H1 (cell line): ENCODE measurements at regions not wholly inside any gene's neighbourhood (a gene's known extent, or its start where the extent isn't known, plus 50 kb on each side); places are given as distances from the start of the nearest gene placed in this dataset.
A peak's percentile ranks its signal among the peaks of the same experiment; 100 is the strongest.

Experiments
- CTCF ChIA-PET: fragments of 300-600 bp; sonication (Branson Sonifier 250); formaldehyde crosslinking; loops from one replicate; lab custom pipeline; 2021; ENCODE audit not compliant: partially characterized antibody; lab: Charles Lee
- POLR2A ChIA-PET: fragments of 300-600 bp; sonication (Branson Sonifier 250); formaldehyde crosslinking; loops from one replicate; lab custom pipeline; 2021; ENCODE audit warnings: inconsistent platforms; ENCODE audit not compliant: partially characterized antibody; lab: Charles Lee
- DNase-seq, 2 experiments: peaks; one replicate each; pipeline versions ENCODE4 v3.0.0 to v3.0.0-alpha.2; 2010 to 2022; ENCODE audit warnings: low spot score in 2 of 2, low read depth in 1 of 2, mixed read lengths in 1 of 2
- FAIRE-seq: peaks from 2 replicates; lab custom pipeline; 2011; peaks lifted over from hg19 to GRCh38; lab: Jason Lieb, UNC
- H2AFZ ChIP-seq: 2 replicates; pipeline ENCODE4 v1.8.1; 2012; ENCODE audit warnings: low read length, inconsistent platforms
- H2AK5ac ChIP-seq: 2 replicates; pipeline ENCODE4 v1.6.1; 2013; ENCODE audit warnings: low read depth, low read length
- H2BK120ac ChIP-seq: replicated peaks from 2 replicates; pipeline ENCODE3; 2013; ENCODE audit warnings: low read depth, low read length, inconsistent platforms
- H2BK12ac ChIP-seq: 2 replicates; pipeline ENCODE4 v1.6.1; 2013; ENCODE audit warnings: low read depth, low read length
- H2BK15ac ChIP-seq: 2 replicates; pipeline ENCODE4 v1.6.1; 2013; ENCODE audit warnings: low read length
- H2BK20ac ChIP-seq: 2 replicates; pipeline ENCODE4 v1.6.1; 2013; ENCODE audit warnings: low read length
- H2BK5ac ChIP-seq: 2 replicates; pipeline ENCODE4 v1.6.1; 2013; ENCODE audit warnings: low read depth, low read length
- H3K14ac ChIP-seq: 2 replicates; pipeline ENCODE4 v1.6.1; 2013; ENCODE audit warnings: inconsistent platforms; ENCODE audit not compliant: insufficient read length
- H3K18ac ChIP-seq: 2 replicates; pipeline ENCODE4 v1.6.1; 2013; ENCODE audit warnings: low read length; ENCODE audit errors: extremely low read depth
- H3K23ac ChIP-seq: 2 replicates; pipeline ENCODE4 v1.6.1; 2013; ENCODE audit warnings: inconsistent platforms; ENCODE audit not compliant: insufficient read length
- H3K23me2 ChIP-seq: 2 replicates; pipeline ENCODE4 v1.6.1; 2013; ENCODE audit warnings: low read depth, low read length
- H3K27ac ChIP-seq: 2 replicates; pipeline ENCODE4 v1.6.1; 2011; ENCODE audit warnings: low read depth, low read length, inconsistent platforms
- H3K27me3 ChIP-seq, 4 experiments: replicated peaks in 1 of 4; 1 replicate in 1 of 4; 2 replicates in 3 of 4; pipeline versions ENCODE4 v1.6.1 to v1.8.1; 2011 to 2013; ENCODE audit warnings: low read length in 3 of 4, mild to moderate bottlenecking in 3 of 4, inconsistent platforms in 2 of 4, mixed read lengths in 2 of 4, moderate library complexity in 1 of 4; ENCODE audit not compliant: control insufficient read depth in 3 of 4, insufficient read depth in 3 of 4; ENCODE audit errors: extremely low read depth in 1 of 4
- H3K36me3 ChIP-seq, 4 experiments: 2 replicates each; pipeline versions ENCODE4 v1.6.1 to v1.8.1; 2011 to 2013; ENCODE audit warnings: mild to moderate bottlenecking in 4 of 4, low read length in 3 of 4, moderate library complexity in 2 of 4, control low read depth in 1 of 4, inconsistent platforms in 1 of 4; ENCODE audit not compliant: insufficient read depth in 4 of 4, control insufficient read depth in 2 of 4
- H3K4ac ChIP-seq: replicated peaks from 2 replicates; pipeline ENCODE3; 2013; ENCODE audit warnings: low read length, low read depth, mixed read lengths, inconsistent platforms; ENCODE audit not compliant: insufficient read length
- H3K4me1 ChIP-seq, 4 experiments: replicated peaks in 1 of 4; 1 replicate in 1 of 4; 2 replicates in 3 of 4; pipeline versions ENCODE4 v1.6.1 to v1.8.1; 2011 to 2013; ENCODE audit warnings: low read length in 3 of 4, inconsistent platforms in 2 of 4, mixed read lengths in 1 of 4; ENCODE audit not compliant: insufficient read depth in 4 of 4, control insufficient read depth in 3 of 4
- H3K4me2 ChIP-seq, 2 experiments: 2 replicates each; pipeline versions ENCODE4 v1.6.1 to v1.8.1; 2011 to 2013; ENCODE audit warnings: low read depth in 2 of 2, low read length in 2 of 2, control low read depth in 1 of 2, inconsistent platforms in 1 of 2, mild to moderate bottlenecking in 1 of 2; ENCODE audit not compliant: insufficient read depth in 1 of 2
- H3K4me3 ChIP-seq, 4 experiments: fragments of 200-600, 300-600 bp in 1 of 4; sonication (generic), shearing (Covaris generic), sonication (Bioruptor Twin) in 1 of 4; 2 replicates each; pipeline versions ENCODE4 v1.5.1 to v1.8.1; 2011 to 2016; ENCODE audit warnings: low read length in 4 of 4, low read depth in 3 of 4, control low read depth in 2 of 4, inconsistent platforms in 2 of 4, mild to moderate bottlenecking in 2 of 4, mixed read lengths in 1 of 4, moderate library complexity in 1 of 4; ENCODE audit not compliant: insufficient read depth in 2 of 4; ENCODE audit errors: extremely low read depth in 1 of 4
- H3K56ac ChIP-seq: replicated peaks from 2 replicates; pipeline ENCODE3; 2013; ENCODE audit warnings: low read depth, mild to moderate bottlenecking, mixed read lengths, low read length, inconsistent platforms; ENCODE audit not compliant: insufficient read length
- H3K79me1 ChIP-seq: 2 replicates; pipeline ENCODE4 v1.6.1; 2013; ENCODE audit warnings: low read depth, low read length, control low read depth
- H3K79me2 ChIP-seq, 2 experiments: 2 replicates each; pipeline versions ENCODE4 v1.6.1 to v1.8.1; 2012 to 2013; ENCODE audit warnings: low read length in 2 of 2, mild to moderate bottlenecking in 2 of 2, inconsistent platforms in 1 of 2; ENCODE audit not compliant: insufficient read depth in 2 of 2, control insufficient read depth in 1 of 2
- H3K9ac ChIP-seq, 4 experiments: replicated peaks in 1 of 4; 1 replicate in 1 of 4; 2 replicates in 3 of 4; pipeline versions ENCODE4 v1.6.1 to v1.8.1; 2011 to 2013; ENCODE audit warnings: low read depth in 3 of 4, low read length in 3 of 4, control low read depth in 2 of 4, mild to moderate bottlenecking in 2 of 4, moderate library complexity in 2 of 4, inconsistent platforms in 1 of 4; ENCODE audit errors: extremely low read depth in 1 of 4
- H3K9me3 ChIP-seq, 2 experiments: 2 replicates each; pipeline versions ENCODE4 v1.6.1 to v1.8.1; 2012 to 2013; ENCODE audit warnings: mild to moderate bottlenecking in 2 of 2, moderate library complexity in 2 of 2, control low read depth in 1 of 2, inconsistent platforms in 1 of 2, low read depth in 1 of 2, low read length in 1 of 2, mixed read lengths in 1 of 2; ENCODE audit not compliant: insufficient read depth in 2 of 2
- H4K20me1 ChIP-seq, 2 experiments: replicated peaks in 1 of 2; 2 replicates each; pipeline versions ENCODE3 to v1.8.1; 2011 to 2013; ENCODE audit warnings: inconsistent platforms in 2 of 2, low read length in 2 of 2, mild to moderate bottlenecking in 1 of 2; ENCODE audit not compliant: insufficient read depth in 2 of 2, control insufficient read depth in 1 of 2
- H4K5ac ChIP-seq: 2 replicates; pipeline ENCODE4 v1.6.1; 2013; ENCODE audit warnings: low read length, low read depth, mixed read lengths, inconsistent platforms; ENCODE audit not compliant: insufficient read length
- H4K8ac ChIP-seq: 2 replicates; pipeline ENCODE4 v1.8.0; 2013; ENCODE audit warnings: mild to moderate bottlenecking, moderate library complexity, low read length, inconsistent platforms; ENCODE audit not compliant: insufficient read depth; ENCODE audit errors: extremely low read depth
- H4K91ac ChIP-seq: replicated peaks from 2 replicates; pipeline ENCODE3; 2013; ENCODE audit warnings: low read length, mixed read lengths, inconsistent platforms; ENCODE audit not compliant: insufficient read length
- ASH2L ChIP-seq: fragments of 200-600, 300-600 bp; sonication (generic); IDR thresholded peaks from one replicate; pipeline ENCODE4 v1.7.1; 2017; ENCODE audit warnings: low read length
- MAFK ChIP-seq: IDR thresholded peaks from 2 replicates; pipeline ENCODE4 v1.6.1; 2012; ENCODE audit warnings: low read depth, mild to moderate bottlenecking, improper control_type of control experiment, low read length
- RBBP5 ChIP-seq: IDR thresholded peaks from 2 replicates; pipeline ENCODE4 v1.7.1; 2012; ENCODE audit warnings: low read depth, mild to moderate bottlenecking, inconsistent platforms, low read length, moderate library complexity, borderline replicate concordance
- TCF12 ChIP-seq: IDR thresholded peaks from 2 replicates; pipeline ENCODE4 v1.6.1; 2011; ENCODE audit warnings: low read depth, mild to moderate bottlenecking, low read length
- WGBS, 2 experiments: shearing (Covaris generic) in 1 of 2; methylation state at CpG; one replicate each; pipeline versions ENCODE4 v1.1.6 to v1.1.7; 2013 to 2015; ENCODE audit warnings: low lambda C conversion rate in 2 of 2, mixed read lengths in 2 of 2, inconsistent platforms in 1 of 2, low coverage in 1 of 2, missing lambda C conversion rate in 1 of 2; ENCODE audit not compliant: insufficient replicate concordance in 2 of 2, insufficient coverage in 1 of 2, insufficient read length in 1 of 2; ENCODE audit errors: extremely low coverage in 1 of 2, missing lambda C conversion rate in 1 of 2; 5-methylcytosine and 5-hydroxymethylcytosine counted together

DNA sequence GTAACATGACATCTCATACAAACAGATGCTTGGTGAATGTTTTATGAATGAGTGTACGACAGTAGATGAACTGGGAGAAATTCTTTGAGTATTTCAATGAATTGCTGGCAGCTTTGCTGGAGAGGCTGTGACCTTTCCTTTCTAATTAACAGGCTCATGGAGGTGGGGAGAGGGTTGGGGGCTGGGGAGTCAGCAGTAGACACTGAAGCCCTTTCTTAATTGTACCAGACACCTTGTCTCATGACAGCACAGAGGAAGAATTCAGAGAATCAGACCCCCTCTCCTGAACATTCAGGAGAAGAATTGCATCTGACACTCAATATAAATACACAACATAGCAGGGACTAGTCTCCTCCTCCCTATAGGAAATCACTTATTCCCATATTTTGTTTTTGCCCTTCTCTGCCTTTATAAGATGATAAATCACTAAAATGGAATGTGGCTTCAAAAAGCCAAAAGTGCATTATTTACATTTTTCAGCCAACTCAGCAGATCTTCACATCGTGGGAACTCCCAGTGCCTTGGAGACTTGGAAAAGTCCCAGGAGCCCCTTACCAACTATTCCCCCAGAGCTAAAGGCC lies 66.2 kb upstream of the TPM1 start:
- no peaks in the 10 kb centered on the region for H3K23me2 ChIP-seq
- DNase-seq (no peak), FAIRE-seq (no peak)
- no peaks in the 10 kb centered on the region for H4K20me1 ChIP-seq
- H3K79me1 ChIP-seq = no peaks in the 10 kb centered on the region
- no peak overlapping the region for H3K4ac ChIP-seq
- H4K8ac ChIP-seq = no peak overlapping the region
- H2BK12ac ChIP-seq = no peak overlapping the region
- H3K4me3 ChIP-seq = no peak overlapping the region
- H3K23ac ChIP-seq = no peak overlapping the region
- CTCF ChIA-PET = interaction anchor here (0.6 to 4.0 kb wide), 7 partner anchors 12 to 209 kb away, joined by 3 to 21 read pairs (median 3); no protein-coding TSS in a partner anchor
- H4K5ac ChIP-seq = no peak overlapping the region
- 85% methylated on average over 2 of the region's 2 CpGs; no CpG with 5 or more reads in 1 of the 2 experiments for WGBS, 2 experiments
- POLR2A ChIA-PET = no interaction called here
- H2BK15ac ChIP-seq = no peak overlapping the region
- H3K18ac ChIP-seq = no peak overlapping the region
- no peaks in the 10 kb centered on the region for H3K36me3 ChIP-seq
- no peak overlapping the region for H2BK20ac ChIP-seq
- H3K79me2 ChIP-seq = no peaks in the 10 kb centered on the region
- no peak overlapping the region for H3K9ac ChIP-seq
- H4K91ac ChIP-seq = no peak overlapping the region
- H2BK120ac ChIP-seq = no peak overlapping the region
- H2AK5ac ChIP-seq = no peak overlapping the region
- H2BK5ac ChIP-seq = no peak overlapping the region
- TF ChIP-seq MAFK (0 out of 2 replicates have a peak, but pooled peaks have one; percentile 37), TCF12 (no peak), ASH2L (no peak), RBBP5 (no peak)
- H3K27ac ChIP-seq = no peak overlapping the region
- H3K27me3 ChIP-seq = no peaks in the 10 kb centered on the region
- no peak overlapping the region for H2AFZ ChIP-seq
- H3K9me3 ChIP-seq = no peaks in the 10 kb centered on the region
- no peaks in the 10 kb centered on the region for H3K4me1 ChIP-seq
- no peak overlapping the region for H3K4me2 ChIP-seq
- no peak overlapping the region for H3K56ac ChIP-seq
- no peak overlapping the region for H3K14ac ChIP-seq
